GM12878 (cell line): ENCODE measurements at regions not wholly inside any gene's neighbourhood (a gene's known extent, or its start where the extent isn't known, plus 50 kb on each side); places are given as distances from the start of the nearest gene placed in this dataset.

Experiments
- ATAC-seq: fragments of 200-7000 bp; cut with Tn5 transposase; 3 replicates; pipeline ENCODE4 v1.9.1; 2020; ENCODE audit warnings: mild to moderate bottlenecking, moderate library complexity
- BruUV-seq: library from RNA; stranded (reverse); fragments of 400-500 nt; replicated peaks from 2 replicates; lab custom pipeline; 2021; lab: Mats Ljungman, UMichigan
- CTCF ChIA-PET: fragments of 300-600 bp; sonication (Branson Sonifier 250); formaldehyde crosslinking; extraction: SDS; loops from one replicate; lab custom pipeline; 2021; ENCODE audit warnings: inconsistent platforms; lab: Yijun Ruan, JAX
- POLR2A ChIA-PET: fragments of 350-600 bp; formaldehyde crosslinking; extraction: SDS; loops from one replicate; lab custom pipeline; 2021; ENCODE audit warnings: inconsistent platforms; lab: Charles Lee
- RAD21 ChIA-PET: fragments of 300-600 bp; sonication (Branson Sonifier 250); formaldehyde crosslinking; loops from one replicate; lab custom pipeline; 2023; ENCODE audit warnings: antibody characterized with exemption; ENCODE audit not compliant: unreplicated experiment; lab: Charles Lee
- SMC1A ChIA-PET: fragments of 300-600 bp; sonication (Branson Sonifier 250); formaldehyde crosslinking; loops from one replicate; lab custom pipeline; 2023; ENCODE audit not compliant: unreplicated experiment, uncharacterized antibody; lab: Charles Lee
- DNase-seq: peaks from one replicate; pipeline ENCODE4 v3.0.0-alpha.2; 2011; ENCODE audit warnings: low read depth, low spot score
- FAIRE-seq: peaks from 3 replicates; lab custom pipeline; 2011; peaks lifted over from hg19 to GRCh38; lab: Jason Lieb, UNC
- H2AFZ ChIP-seq: 2 replicates; pipeline ENCODE4 v1.6.0; 2011; ENCODE audit warnings: low read depth, low read length, control low read depth; ENCODE audit not compliant: control insufficient read depth
- H3K27ac ChIP-seq: 2 replicates; pipeline ENCODE4 v1.5.1; 2011; ENCODE audit warnings: control low read depth; ENCODE audit not compliant: control insufficient read depth, insufficient read depth
- H3K27me3 ChIP-seq, 2 experiments: replicated peaks in 1 of 2; 2 replicates each; pipeline versions ENCODE4 v1.6.0 to v1.6.1; 2011; ENCODE audit warnings: low read length in 1 of 2; ENCODE audit not compliant: control insufficient read depth in 2 of 2, insufficient read depth in 2 of 2
- H3K36me3 ChIP-seq, 2 experiments: 2 replicates each; pipeline ENCODE4 v1.5.1; 2011; ENCODE audit warnings: low read length in 1 of 2; ENCODE audit not compliant: control insufficient read depth in 2 of 2, insufficient read depth in 2 of 2
- H3K4me1 ChIP-seq: 2 replicates; pipeline ENCODE4 v1.6.1; 2011; ENCODE audit warnings: mild to moderate bottlenecking, low read length, moderate library complexity, mixed read lengths; ENCODE audit not compliant: control insufficient read depth, insufficient read depth
- H3K4me2 ChIP-seq: 2 replicates; pipeline ENCODE4 v1.6.0; 2011; ENCODE audit warnings: control low read depth; ENCODE audit not compliant: control insufficient read depth, insufficient read depth
- H3K4me3 ChIP-seq: fragments of 200-600 bp; sonication (generic); 2 replicates; pipeline ENCODE4 v1.5.1; 2016
- H3K79me2 ChIP-seq: 2 replicates; pipeline ENCODE4 v1.6.0; 2011; ENCODE audit warnings: low read length; ENCODE audit not compliant: control insufficient read depth, insufficient read depth
- H3K9ac ChIP-seq: 2 replicates; pipeline ENCODE4 v1.8.0; 2011; ENCODE audit warnings: low read length, control low read depth, mixed read lengths; ENCODE audit not compliant: control insufficient read depth, insufficient read depth
- H3K9me3 ChIP-seq: replicated peaks from 3 replicates; pipeline ENCODE4 v1.5.1; 2011; ENCODE audit warnings: mild to moderate bottlenecking, low read length; ENCODE audit not compliant: control insufficient read depth, insufficient read depth
- H4K20me1 ChIP-seq: 2 replicates; pipeline ENCODE4 v1.6.0; 2011; ENCODE audit not compliant: control insufficient read depth, insufficient read depth
- FOS ChIP-seq: IDR thresholded peaks from 3 replicates; pipeline ENCODE4 v1.6.1; 2011; ENCODE audit warnings: borderline replicate concordance; ENCODE audit not compliant: insufficient read length; ENCODE audit errors: extremely low read depth
- GABPA ChIP-seq: IDR thresholded peaks from 2 replicates; pipeline ENCODE4 v1.6.1; 2014; ENCODE audit warnings: antibody characterized with exemption, low read depth, mild to moderate bottlenecking, inconsistent platforms
- IKZF2 ChIP-seq, 2 experiments: fragments of 450-650 bp; IDR thresholded peaks; 2 replicates each; pipeline ENCODE4 v1.6.1; 2017; ENCODE audit warnings: mild to moderate bottlenecking in 2 of 2, moderate library complexity in 2 of 2
- JUNB ChIP-seq: IDR thresholded peaks from 2 replicates; pipeline ENCODE4 v1.6.1; 2016; ENCODE audit warnings: antibody characterized with exemption, mild to moderate bottlenecking
- MEF2A ChIP-seq: IDR thresholded peaks from 2 replicates; pipeline ENCODE4 v1.6.1; 2011; ENCODE audit warnings: low read depth, mild to moderate bottlenecking, low read length, moderate library complexity; ENCODE audit not compliant: insufficient read depth
- NBN ChIP-seq: fragments of 450-650 bp; IDR thresholded peaks from 2 replicates; pipeline ENCODE4 v1.6.1; 2016
- RFX5 ChIP-seq: IDR thresholded peaks from 2 replicates; pipeline ENCODE4 v1.6.1; 2011; ENCODE audit warnings: low read depth, low read length, improper control_type of control experiment
- SMARCA5 ChIP-seq: fragments of 450-650 bp; IDR thresholded peaks from 2 replicates; pipeline ENCODE4 v1.6.1; 2017; ENCODE audit warnings: mild to moderate bottlenecking
- SPI1 ChIP-seq: IDR thresholded peaks from 2 replicates; pipeline ENCODE4 v1.6.1; 2011; ENCODE audit warnings: low read depth, mild to moderate bottlenecking, low read length, moderate library complexity, borderline replicate concordance; ENCODE audit not compliant: insufficient read depth
- ZSCAN29 ChIP-seq: fragments of 450-650 bp; IDR thresholded peaks from 2 replicates; pipeline ENCODE4 v1.6.1; 2017; ENCODE audit warnings: mild to moderate bottlenecking, moderate library complexity
- WGBS: methylation state at CpG from one replicate; pipeline ENCODE4 v1.1.6; 2016; ENCODE audit warnings: low lambda C conversion rate; ENCODE audit not compliant: insufficient replicate concordance, insufficient coverage; ENCODE audit errors: missing lambda C conversion rate; 5-methylcytosine and 5-hydroxymethylcytosine counted together
- in situ Hi-C: fragments of 300-500 bp; cut with MboI; formaldehyde crosslinking; loops from 9 replicates; pipeline ENCODE4 v1.14.3; 2018; ENCODE audit warnings: mixed read lengths
- intact Hi-C: fragments of 100-400 bp; cut with micrococcal nuclease; formaldehyde crosslinking; loops from one replicate; pipeline ENCODE4 v1.14.2; 2022; ENCODE audit not compliant: unreplicated experiment
- TF ChIP-seq, protein P1 (sequence below): IDR thresholded peaks from 2 replicates; pipeline ENCODE4 v1.6.1; 2012; ENCODE audit warnings: mild to moderate bottlenecking, low read depth, low read length

DNA sequence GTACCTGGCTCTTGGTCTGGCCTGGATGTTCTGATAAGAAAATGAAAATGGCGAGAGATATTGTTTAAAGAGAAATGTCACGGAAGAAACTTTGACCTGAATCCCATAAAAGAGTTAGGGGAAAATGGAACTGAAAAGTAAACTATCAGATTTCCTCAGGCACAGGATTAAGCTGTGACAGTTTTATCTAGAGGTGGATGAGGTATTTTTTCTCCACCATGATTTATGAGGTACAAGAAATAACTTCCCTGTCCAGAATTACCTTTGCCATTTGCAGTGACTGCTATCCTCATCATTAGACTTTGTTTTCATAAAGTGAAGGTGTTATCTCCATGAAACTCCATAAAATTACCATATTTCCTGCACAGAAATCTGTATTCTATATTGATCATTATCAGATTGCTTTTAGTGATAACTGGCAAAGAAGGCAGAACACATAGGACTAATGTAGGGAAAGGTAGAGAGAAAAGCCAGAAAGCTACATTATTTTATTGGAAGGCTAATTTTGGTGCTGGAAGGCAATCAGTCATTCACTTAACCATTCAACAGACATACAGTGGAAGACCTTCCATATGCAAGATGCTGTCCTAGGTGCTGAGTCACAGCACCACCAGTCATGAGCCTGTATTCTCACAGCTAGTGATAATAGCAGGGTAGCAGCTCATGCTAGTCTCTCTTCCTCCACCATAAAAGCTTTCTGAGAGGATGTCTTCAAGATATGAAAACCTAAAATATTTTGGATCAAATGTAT, 427.3 kb upstream of the CITED2 start (continued):
- no peak for TF ChIP-seq MEF2A

DNA sequence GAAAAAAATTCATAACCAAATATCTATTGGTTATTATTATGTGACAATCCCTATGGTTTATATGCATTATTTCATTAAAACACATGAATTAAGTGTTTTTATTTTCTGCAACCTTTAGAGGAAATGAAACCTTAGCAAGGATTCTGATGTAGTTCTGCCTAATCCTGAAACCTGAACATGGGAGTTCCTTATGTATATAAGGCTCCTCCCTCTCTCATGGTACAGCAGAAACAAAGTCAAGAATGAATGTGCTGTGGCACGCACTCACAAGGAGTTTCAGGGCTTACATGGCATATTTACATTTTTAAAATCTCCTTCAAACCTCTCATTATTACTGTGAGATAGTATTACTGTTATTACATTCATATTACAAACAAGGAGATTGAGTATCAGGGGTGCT, 426.4 kb upstream of the CITED2 start:
- H3K9me3 ChIP-seq, result no peaks in the 10 kb centered on the region; the same call in 2 of the 3 replicates
- WGBS, result 0% methylated on average over 1 of the region's 1 CpG
- DNase-seq (peak; percentile 9), ATAC-seq (peak; percentile 91), FAIRE-seq (peak; percentile 64)
- no peaks in the 10 kb centered on the region for H3K36me3 ChIP-seq
- RAD21 ChIA-PET, result interaction anchor here (1.6 kb wide), 1 partner anchor 36 kb away, joined by 8 read pairs; no protein-coding TSS in a partner anchor
- H3K79me2 ChIP-seq, result no peaks in the 10 kb centered on the region
- 0 out of 2 replicates have a peak overlapping the region, but pooled peaks have one; percentile 17 for H3K4me2 ChIP-seq
- H3K4me3 ChIP-seq, result no peak overlapping the region
- H2AFZ ChIP-seq, result no peak overlapping the region
- no peak overlapping the region for H3K27ac ChIP-seq
- intact Hi-C loops (no loop called here), in situ Hi-C loops (no loop called here)
- no peaks in the 10 kb centered on the region for H4K20me1 ChIP-seq
- SMC1A ChIA-PET, result interaction anchor here (0.6 to 1.0 kb wide), 3 partner anchors 54 to 210 kb away, joined by 3 to 4 read pairs (median 3); no protein-coding TSS in a partner anchor
- BruUV-seq, result no TSS peak
- POLR2A ChIA-PET, result no interaction called here
- no peaks in the 10 kb centered on the region for H3K4me1 ChIP-seq
- H3K27me3 ChIP-seq, result no peaks in the 10 kb centered on the region
- TF ChIP-seq SPI1 (peak; percentile 64), GABPA (no peak), JUNB (no peak), SMARCA5 (no peak), IKZF2 (IDR thresholded peaks at IDR 0.05) (peak; percentile 14 to 24; a peak in 1 of 4 replicates), RFX5 (no peak), NBN (no peak), ZSCAN29 (no peak), FOS (no peak)
- TF ChIP-seq, protein P1, sequence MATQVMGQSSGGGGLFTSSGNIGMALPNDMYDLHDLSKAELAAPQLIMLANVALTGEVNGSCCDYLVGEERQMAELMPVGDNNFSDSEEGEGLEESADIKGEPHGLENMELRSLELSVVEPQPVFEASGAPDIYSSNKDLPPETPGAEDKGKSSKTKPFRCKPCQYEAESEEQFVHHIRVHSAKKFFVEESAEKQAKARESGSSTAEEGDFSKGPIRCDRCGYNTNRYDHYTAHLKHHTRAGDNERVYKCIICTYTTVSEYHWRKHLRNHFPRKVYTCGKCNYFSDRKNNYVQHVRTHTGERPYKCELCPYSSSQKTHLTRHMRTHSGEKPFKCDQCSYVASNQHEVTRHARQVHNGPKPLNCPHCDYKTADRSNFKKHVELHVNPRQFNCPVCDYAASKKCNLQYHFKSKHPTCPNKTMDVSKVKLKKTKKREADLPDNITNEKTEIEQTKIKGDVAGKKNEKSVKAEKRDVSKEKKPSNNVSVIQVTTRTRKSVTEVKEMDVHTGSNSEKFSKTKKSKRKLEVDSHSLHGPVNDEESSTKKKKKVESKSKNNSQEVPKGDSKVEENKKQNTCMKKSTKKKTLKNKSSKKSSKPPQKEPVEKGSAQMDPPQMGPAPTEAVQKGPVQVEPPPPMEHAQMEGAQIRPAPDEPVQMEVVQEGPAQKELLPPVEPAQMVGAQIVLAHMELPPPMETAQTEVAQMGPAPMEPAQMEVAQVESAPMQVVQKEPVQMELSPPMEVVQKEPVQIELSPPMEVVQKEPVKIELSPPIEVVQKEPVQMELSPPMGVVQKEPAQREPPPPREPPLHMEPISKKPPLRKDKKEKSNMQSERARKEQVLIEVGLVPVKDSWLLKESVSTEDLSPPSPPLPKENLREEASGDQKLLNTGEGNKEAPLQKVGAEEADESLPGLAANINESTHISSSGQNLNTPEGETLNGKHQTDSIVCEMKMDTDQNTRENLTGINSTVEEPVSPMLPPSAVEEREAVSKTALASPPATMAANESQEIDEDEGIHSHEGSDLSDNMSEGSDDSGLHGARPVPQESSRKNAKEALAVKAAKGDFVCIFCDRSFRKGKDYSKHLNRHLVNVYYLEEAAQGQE, result no peak
- CTCF ChIA-PET, result no interaction called here
- no peak overlapping the region for H3K9ac ChIP-seq
